Endodermal cell (in vitro differentiated cells): ENCODE measurements at regions not wholly inside any gene's neighbourhood (a gene's known extent, or its start where the extent isn't known, plus 50 kb on each side); places are given as distances from the start of the nearest gene placed in this dataset.

Experiments used
- DNase-seq: peaks from one replicate; pipeline ENCODE4 v3.0.0-alpha.2; 2017
- H3K27ac ChIP-seq: 2 replicates; pipeline ENCODE4 v1.5.1; 2013; ENCODE audit warnings: mild to moderate bottlenecking, low read depth, low read length, moderate library complexity
- H3K27me3 ChIP-seq: 2 replicates; pipeline ENCODE4 v1.6.1; 2013; ENCODE audit warnings: mild to moderate bottlenecking, low read length, moderate library complexity; ENCODE audit not compliant: insufficient read depth, control insufficient read depth, poor library complexity, severe bottlenecking
- H3K36me3 ChIP-seq: 2 replicates; pipeline ENCODE4 v1.7.0; 2013; ENCODE audit warnings: mild to moderate bottlenecking, low read length, moderate library complexity; ENCODE audit not compliant: control insufficient read depth, insufficient read depth
- H3K4me1 ChIP-seq: one replicate; pipeline ENCODE4 v1.7.0; 2013; ENCODE audit warnings: low read length; ENCODE audit not compliant: control insufficient read depth, insufficient read depth
- H3K4me3 ChIP-seq: 2 replicates; pipeline ENCODE4 v1.5.1; 2013; ENCODE audit warnings: mild to moderate bottlenecking, low read length, moderate library complexity
- H3K9ac ChIP-seq: 2 replicates; pipeline ENCODE4 v1.6.1; 2013; ENCODE audit warnings: mild to moderate bottlenecking, low read length, moderate library complexity; ENCODE audit not compliant: poor library complexity, severe bottlenecking; ENCODE audit errors: extremely low read depth
- H3K9me3 ChIP-seq: 2 replicates; pipeline ENCODE4 v1.6.1; 2013; ENCODE audit warnings: mild to moderate bottlenecking, low read length, moderate library complexity; ENCODE audit not compliant: control insufficient read depth
- H3K27ac Mint-ChIP-seq: 2 replicates; pipeline ENCODE4 v1.8.0; 2020; ENCODE audit warnings: mixed read lengths
- H3K27me3 Mint-ChIP-seq: 2 replicates; pipeline ENCODE4 v1.8.0; 2021; ENCODE audit warnings: mild to moderate bottlenecking, mixed read lengths; ENCODE audit not compliant: insufficient read depth
- H3K36me3 Mint-ChIP-seq: 2 replicates; pipeline ENCODE4 v1.8.0; 2020; ENCODE audit warnings: low read depth, mixed read lengths
- H3K4me1 Mint-ChIP-seq: 2 replicates; pipeline ENCODE4 v1.8.0; 2020; ENCODE audit warnings: mixed read lengths
- H3K4me3 Mint-ChIP-seq: 2 replicates; pipeline ENCODE4 v1.8.0; 2020; ENCODE audit warnings: mild to moderate bottlenecking, moderate library complexity, mixed read lengths
- H3K9me3 Mint-ChIP-seq: 2 replicates; pipeline ENCODE4 v1.8.0; 2020; ENCODE audit warnings: mild to moderate bottlenecking, mixed read lengths
- WGBS, 2 experiments: methylation state at CpG; one replicate each; pipeline versions ENCODE4 v1.1.5 to v1.1.7; 2013; ENCODE audit warnings: missing lambda C conversion rate in 2 of 2, mixed read lengths in 1 of 2; ENCODE audit not compliant: insufficient coverage in 1 of 2, insufficient read length in 1 of 2; 5-methylcytosine and 5-hydroxymethylcytosine counted together
- TF ChIP-seq, protein P1 (sequence below): fragments of 200-600 bp; sonication (generic); conservative IDR thresholded peaks from 2 replicates; pipeline ENCODE4 v1.5.0; 2021; ENCODE audit warnings: antibody characterized with exemption, mild to moderate bottlenecking

DNA sequence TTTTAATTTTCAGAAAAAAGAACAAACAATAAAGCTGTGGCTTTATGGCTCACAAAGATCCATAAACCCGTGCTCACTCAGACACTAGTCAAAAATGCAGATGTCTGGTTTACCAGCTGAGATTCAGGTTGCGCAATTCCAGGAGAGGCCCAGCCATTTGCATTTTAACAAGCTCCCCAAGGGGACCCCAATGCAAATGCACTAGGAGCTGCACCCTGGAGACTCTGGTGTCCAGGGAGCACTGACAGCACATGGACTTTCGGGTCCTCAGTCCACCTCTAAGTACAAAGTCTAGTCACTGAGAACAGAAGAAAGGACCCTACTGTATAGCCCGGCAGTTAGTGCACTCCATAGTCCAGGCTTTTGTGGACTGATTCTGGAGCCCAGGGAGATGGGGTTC is 326.3 kb downstream of the MAF start:
- Histone ChIP-seq H3K36me3 (no peaks in the 10 kb centered on the region), H3K4me1 (peaks cover 3% of the 10 kb centered on the region), H3K27me3 (peaks cover 4% of the 10 kb centered on the region), H3K9ac (no peak overlapping the region), H3K4me3 (no peak overlapping the region), H3K9me3 (no peaks in the 10 kb centered on the region), H3K27ac (no peak overlapping the region)
- Mint-ChIP-seq H3K27me3 (peaks cover 5% of the 10 kb centered on the region), H3K4me1 (peaks cover 9% of the 10 kb centered on the region), H3K4me3 (no peak overlapping the region), H3K27ac (no peak overlapping the region), H3K36me3 (no peaks in the 10 kb centered on the region), H3K9me3 (no peaks in the 10 kb centered on the region)
- TF ChIP-seq, protein P1, sequence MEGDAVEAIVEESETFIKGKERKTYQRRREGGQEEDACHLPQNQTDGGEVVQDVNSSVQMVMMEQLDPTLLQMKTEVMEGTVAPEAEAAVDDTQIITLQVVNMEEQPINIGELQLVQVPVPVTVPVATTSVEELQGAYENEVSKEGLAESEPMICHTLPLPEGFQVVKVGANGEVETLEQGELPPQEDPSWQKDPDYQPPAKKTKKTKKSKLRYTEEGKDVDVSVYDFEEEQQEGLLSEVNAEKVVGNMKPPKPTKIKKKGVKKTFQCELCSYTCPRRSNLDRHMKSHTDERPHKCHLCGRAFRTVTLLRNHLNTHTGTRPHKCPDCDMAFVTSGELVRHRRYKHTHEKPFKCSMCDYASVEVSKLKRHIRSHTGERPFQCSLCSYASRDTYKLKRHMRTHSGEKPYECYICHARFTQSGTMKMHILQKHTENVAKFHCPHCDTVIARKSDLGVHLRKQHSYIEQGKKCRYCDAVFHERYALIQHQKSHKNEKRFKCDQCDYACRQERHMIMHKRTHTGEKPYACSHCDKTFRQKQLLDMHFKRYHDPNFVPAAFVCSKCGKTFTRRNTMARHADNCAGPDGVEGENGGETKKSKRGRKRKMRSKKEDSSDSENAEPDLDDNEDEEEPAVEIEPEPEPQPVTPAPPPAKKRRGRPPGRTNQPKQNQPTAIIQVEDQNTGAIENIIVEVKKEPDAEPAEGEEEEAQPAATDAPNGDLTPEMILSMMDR: no peak
- no peak for DNase-seq
- WGBS, 2 experiments: 93 to 97% methylated on average over 3 to 4 of the region's 4 CpGs

DNA sequence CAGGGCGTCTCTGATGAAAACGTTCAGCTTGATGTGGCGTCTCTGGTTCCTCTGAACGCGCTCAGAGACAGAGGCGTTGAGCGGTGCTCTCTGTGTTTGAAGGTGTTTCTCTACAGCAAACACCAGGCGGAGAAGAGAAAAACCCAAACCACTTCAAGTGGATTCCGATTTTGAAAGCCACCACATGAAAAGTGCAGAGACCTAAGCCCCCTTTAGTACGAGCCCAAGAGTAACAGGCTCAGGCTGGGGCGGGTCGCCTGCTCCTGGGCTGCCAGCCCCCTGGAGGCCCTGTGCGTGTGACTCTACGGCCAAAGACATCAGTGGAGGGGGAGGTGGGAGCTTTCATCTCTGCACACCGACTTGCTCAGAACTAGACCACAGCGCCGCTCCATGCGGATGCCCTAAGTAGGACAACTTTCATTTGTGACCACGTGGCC is 328.4 kb downstream of the MAF start:
- Mint-ChIP-seq H3K9me3 (no peaks in the 10 kb centered on the region), H3K36me3 (no peaks in the 10 kb centered on the region), H3K4me1 (peaks cover 19% of the 10 kb centered on the region)

DNA sequence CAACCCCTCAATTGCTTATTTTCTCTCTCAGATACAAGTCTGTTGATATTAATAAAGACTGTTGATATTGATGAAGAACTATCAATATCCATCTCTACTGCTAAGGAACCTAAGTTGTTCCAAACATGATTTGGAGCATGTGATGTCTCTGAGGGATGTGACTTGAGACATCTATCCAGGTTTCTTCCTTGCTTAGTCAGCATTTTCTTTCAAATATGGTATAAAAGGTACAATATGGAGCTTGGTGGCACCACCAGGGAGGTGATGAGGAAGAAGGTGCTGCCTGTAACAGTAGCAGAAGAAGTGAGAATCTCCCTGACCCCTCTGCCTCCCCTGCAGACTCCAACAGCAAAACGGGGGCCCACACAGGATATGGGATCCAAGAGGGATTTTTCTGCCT is 329.0 kb downstream of the MAF start:
- Histone ChIP-seq H3K9me3 (no peaks in the 10 kb centered on the region), H3K4me1 (peaks cover 3% of the 10 kb centered on the region), H3K27me3 (no peaks in the 10 kb centered on the region), H3K4me3 (no peak overlapping the region), H3K9ac (no peak overlapping the region), H3K27ac (no peak overlapping the region), H3K36me3 (no peaks in the 10 kb centered on the region)
- no peaks in the 10 kb centered on the region for H3K9me3 Mint-ChIP-seq
- 0% methylated on average over 1 of the region's 1 CpG; no CpG with 5 or more reads in 1 of the 2 experiments for WGBS, 2 experiments
- peaks cover 19% of the 10 kb centered on the region for H3K4me1 Mint-ChIP-seq
- H3K27ac Mint-ChIP-seq: no peak overlapping the region
- no peak overlapping the region for H3K4me3 Mint-ChIP-seq
- no peak for DNase-seq
- TF ChIP-seq, protein P1: no peak
- no peaks in the 10 kb centered on the region for H3K27me3 Mint-ChIP-seq
- no peaks in the 10 kb centered on the region for H3K36me3 Mint-ChIP-seq

More for the DNA sequence above, 328.4 kb downstream of the MAF start:
- H3K9me3 ChIP-seq: no peaks in the 10 kb centered on the region
- TF ChIP-seq, protein P1: no peak
- no peak for DNase-seq
- Mint-ChIP-seq H3K4me3 (no peak overlapping the region), H3K27ac (no peak overlapping the region), H3K27me3 (no peaks in the 10 kb centered on the region)
- peaks cover 3% of the 10 kb centered on the region for H3K4me1 ChIP-seq
- H3K4me3 ChIP-seq: no peak overlapping the region
- H3K27ac ChIP-seq: no peak overlapping the region
- no peaks in the 10 kb centered on the region for H3K27me3 ChIP-seq
- H3K9ac ChIP-seq: no peak overlapping the region
- no peaks in the 10 kb centered on the region for H3K36me3 ChIP-seq
- 95 to 96% methylated on average over 17 to 19 of the region's 19 CpGs for WGBS, 2 experiments
